Common myeloid progenitor, CD34-positive (primary cell): ENCODE measurements at regions not wholly inside any gene's neighbourhood (a gene's known extent, or its start where the extent isn't known, plus 50 kb on each side); places are given as distances from the start of the nearest gene placed in this dataset.

Source experiments
- CTCF ChIA-PET: fragments of 350-600 bp; sonication (Branson Sonifier 250); formaldehyde crosslinking; loops from one replicate; lab custom pipeline; 2021; ENCODE audit warnings: antibody characterized with exemption; lab: Charles Lee
- POLR2A ChIA-PET: fragments of 350-600 bp; sonication (Branson Sonifier 250); formaldehyde crosslinking; loops from one replicate; lab custom pipeline; 2021; ENCODE audit warnings: antibody characterized with exemption; lab: Charles Lee
- DNase-seq, 3 donors: peaks; one replicate each; pipeline versions ENCODE4 v3.0.0 to v3.0.0-alpha.2; 2013
- H3K27ac ChIP-seq, 2 experiments: 1 replicate in 1 of 2; 2 replicates in 1 of 2; pipeline ENCODE4 v1.7.0; 2013; ENCODE audit warnings: inconsistent platforms in 2 of 2, low read length in 2 of 2, mild to moderate bottlenecking in 2 of 2, low read depth in 1 of 2, moderate library complexity in 1 of 2; ENCODE audit not compliant: severe bottlenecking in 2 of 2, insufficient read depth in 1 of 2, poor library complexity in 1 of 2
- H3K27me3 ChIP-seq, 5 experiments: replicated peaks in 2 of 5; 1 replicate in 3 of 5; 2 replicates in 2 of 5; pipeline versions ENCODE4 v1.6.1 to v1.7.0; 2013; ENCODE audit warnings: low read length in 4 of 5, mild to moderate bottlenecking in 2 of 5, moderate library complexity in 2 of 5, inconsistent platforms in 1 of 5; ENCODE audit not compliant: insufficient read depth in 5 of 5, control insufficient read depth in 4 of 5
- H3K36me3 ChIP-seq, 4 experiments: 1 replicate in 2 of 4; 2 replicates in 2 of 4; pipeline versions ENCODE4 v1.6.1 to v1.7.0; 2013; ENCODE audit warnings: low read length in 3 of 4, control low read depth in 1 of 4, mild to moderate bottlenecking in 1 of 4; ENCODE audit not compliant: control insufficient read depth in 4 of 4, insufficient read depth in 4 of 4
- H3K4me1 ChIP-seq, 4 experiments: 1 replicate in 3 of 4; 2 replicates in 1 of 4; pipeline versions ENCODE4 v1.6.1 to v1.7.1; 2013; ENCODE audit warnings: low read length in 3 of 4, mild to moderate bottlenecking in 3 of 4, control low read depth in 1 of 4, inconsistent platforms in 1 of 4, moderate library complexity in 1 of 4; ENCODE audit not compliant: control insufficient read depth in 4 of 4, insufficient read depth in 4 of 4; ENCODE audit errors: control extremely low read depth in 1 of 4
- H3K4me3 ChIP-seq, 7 experiments: 1 replicate in 4 of 7; 2 replicates in 3 of 7; pipeline versions ENCODE4 v1.5.1 to v1.7.0; 2013; ENCODE audit warnings: mild to moderate bottlenecking in 7 of 7, low read length in 6 of 7, moderate library complexity in 6 of 7, inconsistent platforms in 2 of 7, low read depth in 2 of 7, control low read depth in 1 of 7; ENCODE audit not compliant: insufficient read depth in 4 of 7, control insufficient read depth in 1 of 7; ENCODE audit errors: extremely low read depth in 1 of 7
- H3K9me3 ChIP-seq, 5 experiments: 1 replicate in 4 of 5; 2 replicates in 1 of 5; pipeline versions ENCODE4 v1.6.1 to v1.7.1; 2013; ENCODE audit warnings: low read length in 4 of 5, mild to moderate bottlenecking in 2 of 5, inconsistent platforms in 1 of 5, low read depth in 1 of 5, moderate library complexity in 1 of 5; ENCODE audit not compliant: control insufficient read depth in 4 of 5, insufficient read depth in 2 of 5; ENCODE audit errors: control extremely low read depth in 1 of 5
- WGBS: methylation state at CpG from one replicate; pipeline ENCODE4 v1.1.5; 2013; ENCODE audit not compliant: insufficient coverage; 5-methylcytosine and 5-hydroxymethylcytosine counted together

- H3K4me1 ChIP-seq = no peaks in the 10 kb centered on the region
- H3K4me3 ChIP-seq = no peak overlapping the region
- no peaks in the 10 kb centered on the region for H3K9me3 ChIP-seq
- POLR2A ChIA-PET = no interaction called here
- no peaks in the 10 kb centered on the region for H3K36me3 ChIP-seq
- no peak overlapping the region for H3K27ac ChIP-seq
- H3K27me3 ChIP-seq = no peaks in the 10 kb centered on the region
- 33% methylated on average over 1 of the region's 3 CpGs for whole genome bisulfite sequencing
- CTCF ChIA-PET = no interaction called here
- DNase-seq = no peak
These were observed 588.2 kb upstream of the TENM4 start for GRCh38 chr11:80028998-80029397.

GRCh38 chr11:80024119-80024518, 583.3 kb upstream of the TENM4 start:
- CTCF ChIA-PET = no interaction called here
- Histone ChIP-seq H3K4me3 (no peak overlapping the region), H3K27me3 (no peaks in the 10 kb centered on the region), H3K9me3 (no peaks in the 10 kb centered on the region), H3K27ac (no peak overlapping the region), H3K4me1 (no peaks in the 10 kb centered on the region), H3K36me3 (no peaks in the 10 kb centered on the region)
- POLR2A ChIA-PET = no interaction called here
- 73% methylated on average over 2 of the region's 4 CpGs for WGBS
- DNase-seq = no peak

DNA sequence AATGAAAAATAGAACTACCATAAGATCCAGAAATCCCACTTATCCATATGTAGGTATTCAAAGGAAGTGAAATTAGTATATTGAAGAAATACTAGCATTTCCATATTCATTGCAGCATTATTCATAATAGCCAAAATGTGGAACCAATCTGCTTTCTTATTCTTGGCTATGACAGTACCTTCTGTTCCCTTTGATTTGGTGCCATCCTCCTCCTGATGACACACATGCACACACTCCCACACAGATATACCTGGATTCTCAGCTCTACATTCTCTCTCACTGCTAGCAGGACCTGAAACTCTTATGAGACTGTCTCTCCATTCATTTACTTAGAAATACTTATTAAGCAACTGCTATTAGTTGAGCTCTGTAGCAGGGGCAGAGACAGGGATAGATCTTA, 582.6 kb upstream of the TENM4 start:
- H3K9me3 ChIP-seq = no peaks in the 10 kb centered on the region
- no peaks in the 10 kb centered on the region for H3K27me3 ChIP-seq
- POLR2A ChIA-PET = no interaction called here
- H3K4me3 ChIP-seq = no peak overlapping the region
- H3K4me1 ChIP-seq = no peaks in the 10 kb centered on the region
- no peak overlapping the region for H3K27ac ChIP-seq
- CTCF ChIA-PET = no interaction called here
- no peaks in the 10 kb centered on the region for H3K36me3 ChIP-seq
- no peak for DNase-seq

- ChIA-PET CTCF (no interaction called here), POLR2A (no interaction called here)
- WGBS = 80% methylated on average over 1 of the region's 1 CpG
- Histone ChIP-seq H3K9me3 (no peaks in the 10 kb centered on the region), H3K27ac (no peak overlapping the region), H3K36me3 (no peaks in the 10 kb centered on the region), H3K4me3 (no peak overlapping the region), H3K4me1 (no peaks in the 10 kb centered on the region), H3K27me3 (no peaks in the 10 kb centered on the region)
- DNase-seq = no peak
These were observed 569.7 kb upstream of the TENM4 start for GRCh38 chr11:80010536-80010935.

- ChIA-PET CTCF (no interaction called here), POLR2A (no interaction called here)
- H3K4me3 ChIP-seq = no peak overlapping the region
- no peaks in the 10 kb centered on the region for H3K9me3 ChIP-seq
- no peaks in the 10 kb centered on the region for H3K27me3 ChIP-seq
- DNase-seq = no peak
- no CpG with 5 or more reads among the region's 3 CpGs for WGBS
- H3K36me3 ChIP-seq = no peaks in the 10 kb centered on the region
- no peaks in the 10 kb centered on the region for H3K4me1 ChIP-seq
- no peak overlapping the region for H3K27ac ChIP-seq
These were observed 568.3 kb upstream of the TENM4 start for GRCh38 chr11:80009081-80009480.

- Histone ChIP-seq H3K9me3 (no peaks in the 10 kb centered on the region), H3K27ac (no peak overlapping the region), H3K27me3 (no peaks in the 10 kb centered on the region), H3K4me1 (no peaks in the 10 kb centered on the region), H3K36me3 (no peaks in the 10 kb centered on the region), H3K4me3 (no peak overlapping the region)
- POLR2A ChIA-PET = no interaction called here
- CTCF ChIA-PET = no interaction called here
- 77% methylated on average over 5 of the region's 6 CpGs for WGBS
- no peak for DNase-seq
These were observed 566.8 kb upstream of the TENM4 start for GRCh38 chr11:80007616-80008015.

DNA sequence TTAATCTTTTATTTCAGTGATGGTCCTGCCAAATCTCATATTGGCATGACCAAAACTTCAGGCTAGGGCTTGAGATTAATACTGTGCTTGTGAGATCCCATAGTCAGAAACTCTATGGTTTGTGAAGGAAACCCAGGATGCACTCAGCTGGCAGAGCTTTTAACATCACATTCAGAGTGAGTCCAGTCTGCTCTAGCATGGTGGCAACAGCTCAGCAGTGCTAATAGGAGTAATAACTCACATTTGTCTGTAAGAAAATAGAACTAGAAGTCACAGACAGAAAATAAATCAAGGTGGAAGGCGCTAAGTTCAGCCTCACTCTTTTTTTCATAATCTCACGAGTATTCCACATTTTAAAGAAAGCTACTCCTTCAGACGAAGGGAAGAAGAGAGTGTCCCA, 549.3 kb upstream of the TENM4 start:
- Histone ChIP-seq H3K36me3 (no peaks in the 10 kb centered on the region), H3K27ac (no peak overlapping the region), H3K9me3 (no peaks in the 10 kb centered on the region), H3K27me3 (no peaks in the 10 kb centered on the region), H3K4me3 (no peak overlapping the region), H3K4me1 (no peaks in the 10 kb centered on the region)
- ChIA-PET CTCF (no interaction called here), POLR2A (no interaction called here)
- WGBS = 95% methylated on average over 3 of the region's 3 CpGs
- no peak for DNase-seq
